CD14-positive monocyte (primary cell): ENCODE measurements at regions not wholly inside any gene's neighbourhood (a gene's known extent, or its start where the extent isn't known, plus 50 kb on each side); places are given as distances from the start of the nearest gene placed in this dataset.
A peak's percentile ranks its signal among the peaks of the same experiment; 100 is the strongest.

ENCODE experiments used
- DNase-seq, 3 donors: peaks; one replicate each; pipeline ENCODE4 v3.0.0-alpha.2; 2011 to 2022
- H2AFZ ChIP-seq: 2 replicates; pipeline ENCODE4 v1.6.0; 2012; ENCODE audit warnings: mild to moderate bottlenecking, low read depth, low read length, inconsistent platforms; ENCODE audit not compliant: insufficient read depth, poor library complexity, severe bottlenecking
- H3K27ac ChIP-seq, 2 donors: 1 replicate in 1 of 2; 2 replicates in 1 of 2; pipeline ENCODE4 v1.5.1; 2012 to 2013; ENCODE audit warnings: low read length in 2 of 2, control low read depth in 1 of 2, inconsistent platforms in 1 of 2, low read depth in 1 of 2, mild to moderate bottlenecking in 1 of 2
- H3K27me3 ChIP-seq, 2 donors: one replicate each; pipeline versions ENCODE4 v1.6.0 to v1.6.1; 2011 to 2013; ENCODE audit warnings: low read length in 2 of 2; ENCODE audit not compliant: control insufficient read depth in 2 of 2, insufficient read depth in 2 of 2
- H3K36me3 ChIP-seq, 2 donors: replicated peaks in 1 of 2; 1 replicate in 1 of 2; 2 replicates in 1 of 2; pipeline versions ENCODE4 v1.5.1 to v1.6.1; 2012 to 2013; ENCODE audit warnings: low read length in 2 of 2, control low read depth in 1 of 2, inconsistent platforms in 1 of 2, mild to moderate bottlenecking in 1 of 2; ENCODE audit not compliant: insufficient read depth in 2 of 2, control insufficient read depth in 1 of 2
- H3K4me1 ChIP-seq, 2 donors: 1 replicate in 1 of 2; 2 replicates in 1 of 2; pipeline versions ENCODE4 v1.5.1 to v1.6.1; 2012 to 2013; ENCODE audit warnings: low read length in 2 of 2, control low read depth in 1 of 2, inconsistent platforms in 1 of 2, mild to moderate bottlenecking in 1 of 2, moderate library complexity in 1 of 2; ENCODE audit not compliant: insufficient read depth in 2 of 2, control insufficient read depth in 1 of 2
- H3K4me2 ChIP-seq: replicated peaks from 2 replicates; pipeline ENCODE3; 2012; ENCODE audit warnings: low read length, moderate library complexity, mild to moderate bottlenecking; ENCODE audit not compliant: poor library complexity, severe bottlenecking; ENCODE audit errors: extremely low read depth
- H3K4me3 ChIP-seq, 3 experiments: fragments of 200-600 bp in 1 of 3; sonication (generic) in 1 of 3; replicated peaks in 1 of 3; 1 replicate in 2 of 3; 2 replicates in 1 of 3; pipeline ENCODE4 v1.5.1; 2011 to 2013; ENCODE audit warnings: low read length in 3 of 3, mild to moderate bottlenecking in 3 of 3, control low read depth in 2 of 3, low read depth in 2 of 3, inconsistent platforms in 1 of 3, moderate library complexity in 1 of 3
- H3K79me2 ChIP-seq: 2 replicates; pipeline ENCODE4 v1.6.0; 2012; ENCODE audit warnings: mild to moderate bottlenecking, control low read depth, inconsistent platforms, low read length, moderate library complexity; ENCODE audit not compliant: insufficient read depth
- H3K9ac ChIP-seq: 2 replicates; pipeline ENCODE4 v1.6.0; 2017; ENCODE audit warnings: low read length, mild to moderate bottlenecking; ENCODE audit not compliant: insufficient read depth, poor library complexity, severe bottlenecking
- H3K9me3 ChIP-seq, 2 donors: replicated peaks in 1 of 2; 1 replicate in 1 of 2; 2 replicates in 1 of 2; pipeline versions ENCODE4 v1.5.1 to v1.6.1; 2012 to 2013; ENCODE audit warnings: low read length in 2 of 2, control low read depth in 1 of 2; ENCODE audit not compliant: control insufficient read depth in 1 of 2, insufficient read depth in 1 of 2
- H4K20me1 ChIP-seq: 2 replicates; pipeline ENCODE4 v1.6.0; 2012; ENCODE audit warnings: mild to moderate bottlenecking, low read length, control low read depth, moderate library complexity; ENCODE audit not compliant: insufficient read depth
- H3K27ac Mint-ChIP-seq, 7 donors: one replicate each; pipeline ENCODE4 v1.8.0; 2020; ENCODE audit warnings: mild to moderate bottlenecking in 7 of 7, mixed read lengths in 7 of 7, moderate library complexity in 6 of 7, inconsistent platforms in 2 of 7
- H3K27me3 Mint-ChIP-seq, 3 donors: one replicate each; pipeline ENCODE4 v1.8.0; 2021 to 2022; ENCODE audit warnings: low read depth in 3 of 3, mild to moderate bottlenecking in 3 of 3, mixed read lengths in 3 of 3, moderate library complexity in 3 of 3, inconsistent platforms in 1 of 3
- H3K36me3 Mint-ChIP-seq, 2 donors: one replicate each; pipeline ENCODE4 v1.8.0; 2020; ENCODE audit warnings: mixed read lengths in 2 of 2, inconsistent platforms in 1 of 2, mild to moderate bottlenecking in 1 of 2
- H3K4me1 Mint-ChIP-seq: one replicate; pipeline ENCODE4 v1.8.0; 2020; ENCODE audit warnings: mild to moderate bottlenecking, mixed read lengths
- H3K4me3 Mint-ChIP-seq, 2 donors: one replicate each; pipeline ENCODE4 v1.8.0; 2020; ENCODE audit warnings: mild to moderate bottlenecking in 2 of 2, mixed read lengths in 2 of 2, moderate library complexity in 1 of 2
- H3K9me3 Mint-ChIP-seq, 7 donors: one replicate each; pipeline ENCODE4 v1.8.0; 2020 to 2022; ENCODE audit warnings: mixed read lengths in 7 of 7, mild to moderate bottlenecking in 6 of 7, moderate library complexity in 6 of 7, inconsistent platforms in 2 of 7
- WGBS: methylation state at CpG from one replicate; pipeline ENCODE4 v1.1.5; 2013; ENCODE audit warnings: missing lambda C conversion rate; ENCODE audit not compliant: insufficient coverage; 5-methylcytosine and 5-hydroxymethylcytosine counted together
- intact Hi-C, 2 donors: fragments of 100-400 bp; cut with micrococcal nuclease; formaldehyde crosslinking; loops; one replicate each; pipeline versions ENCODE4 v1.15.0 to v1.15.1; 2023
- TF ChIP-seq, protein P1 (sequence below): fragments of 200-600 bp; IDR thresholded peaks from one replicate; pipeline ENCODE4 v1.8.0; 2022; ENCODE audit warnings: antibody characterized with exemption, mild to moderate bottlenecking

GRCh38 chr7:73918926-73919693 lies 58.2 kb downstream of the TMEM270 start:
- Histone ChIP-seq H3K4me3 (no peak overlapping the region), H3K4me1 (no peaks in the 10 kb centered on the region), H3K27me3 (no peaks in the 10 kb centered on the region), H3K79me2 (no peaks in the 10 kb centered on the region), H3K9me3 (no peaks in the 10 kb centered on the region), H3K36me3 (no peaks in the 10 kb centered on the region), H4K20me1 (no peaks in the 10 kb centered on the region), H3K27ac (no peak overlapping the region), H2AFZ (no peak overlapping the region), H3K4me2 (no peak overlapping the region), H3K9ac (no peak overlapping the region)
- H3K36me3 Mint-ChIP-seq = no peaks in the 10 kb centered on the region
- H3K9me3 Mint-ChIP-seq = peaks cover 0 to 2% (median 0%) of the 10 kb centered on the region in 7 donors
- no peak for DNase-seq
- H3K27ac Mint-ChIP-seq = peak overlapping the region in 1 of 7 donors; percentile 33
- H3K27me3 Mint-ChIP-seq = peaks cover 6 to 10% (median 7%) of the 10 kb centered on the region in 3 donors
- H3K4me3 Mint-ChIP-seq = no peak overlapping the region
- TF ChIP-seq, protein P1, sequence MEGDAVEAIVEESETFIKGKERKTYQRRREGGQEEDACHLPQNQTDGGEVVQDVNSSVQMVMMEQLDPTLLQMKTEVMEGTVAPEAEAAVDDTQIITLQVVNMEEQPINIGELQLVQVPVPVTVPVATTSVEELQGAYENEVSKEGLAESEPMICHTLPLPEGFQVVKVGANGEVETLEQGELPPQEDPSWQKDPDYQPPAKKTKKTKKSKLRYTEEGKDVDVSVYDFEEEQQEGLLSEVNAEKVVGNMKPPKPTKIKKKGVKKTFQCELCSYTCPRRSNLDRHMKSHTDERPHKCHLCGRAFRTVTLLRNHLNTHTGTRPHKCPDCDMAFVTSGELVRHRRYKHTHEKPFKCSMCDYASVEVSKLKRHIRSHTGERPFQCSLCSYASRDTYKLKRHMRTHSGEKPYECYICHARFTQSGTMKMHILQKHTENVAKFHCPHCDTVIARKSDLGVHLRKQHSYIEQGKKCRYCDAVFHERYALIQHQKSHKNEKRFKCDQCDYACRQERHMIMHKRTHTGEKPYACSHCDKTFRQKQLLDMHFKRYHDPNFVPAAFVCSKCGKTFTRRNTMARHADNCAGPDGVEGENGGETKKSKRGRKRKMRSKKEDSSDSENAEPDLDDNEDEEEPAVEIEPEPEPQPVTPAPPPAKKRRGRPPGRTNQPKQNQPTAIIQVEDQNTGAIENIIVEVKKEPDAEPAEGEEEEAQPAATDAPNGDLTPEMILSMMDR = no peak
- no peaks in the 10 kb centered on the region for H3K4me1 Mint-ChIP-seq
- intact Hi-C loops = no loop called here
- WGBS = 90% methylated on average over 14 of the region's 18 CpGs

DNA sequence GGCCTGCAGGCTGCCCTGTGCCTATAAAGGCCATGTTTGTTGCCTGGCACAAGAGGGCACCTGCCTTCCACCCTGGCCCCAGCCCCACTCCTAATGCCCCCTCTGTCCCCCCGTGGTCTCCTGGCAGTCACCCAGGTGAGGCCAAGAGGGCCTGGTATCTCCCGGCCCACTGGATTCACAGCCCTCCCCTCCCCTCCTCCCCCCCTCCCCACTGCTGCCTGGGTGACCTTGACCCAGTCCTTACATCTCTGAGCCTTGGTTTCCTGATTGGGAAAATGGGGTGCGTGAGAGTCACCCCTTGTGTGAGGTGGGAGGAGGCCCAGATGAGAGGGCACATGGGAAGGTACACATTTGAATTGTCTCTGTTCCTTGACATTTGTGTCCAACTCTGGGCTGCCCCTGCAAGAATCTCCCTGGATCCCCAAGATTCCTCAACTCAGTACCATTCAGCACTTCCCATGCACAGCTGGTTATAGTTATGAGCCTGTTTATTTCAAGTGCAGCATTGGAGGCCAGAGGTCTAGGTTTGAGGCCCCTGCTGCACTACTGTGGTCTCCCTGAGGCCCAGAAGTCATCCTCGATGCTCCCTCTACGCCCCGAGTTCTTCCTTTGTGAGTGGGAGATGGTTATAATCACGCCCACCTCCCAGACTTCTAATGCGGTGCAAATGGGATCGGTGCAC lies 58.9 kb downstream of the TMEM270 start:
- H3K27me3 ChIP-seq = no peaks in the 10 kb centered on the region
- H3K36me3 ChIP-seq = no peaks in the 10 kb centered on the region
- peaks cover 0 to 2% (median 0%) of the 10 kb centered on the region in 7 donors for H3K9me3 Mint-ChIP-seq
- H3K4me1 Mint-ChIP-seq = no peaks in the 10 kb centered on the region
- intact Hi-C loops = no loop called here
- no peaks in the 10 kb centered on the region for H3K36me3 Mint-ChIP-seq
- TF ChIP-seq, protein P1 = no peak
- no peak overlapping the region for H3K4me3 ChIP-seq
- no peak for DNase-seq
- no peaks in the 10 kb centered on the region for H4K20me1 ChIP-seq
- H3K27ac ChIP-seq = no peak overlapping the region
- no CpG with 5 or more reads among the region's 9 CpGs for WGBS
- H3K27ac Mint-ChIP-seq = no peak overlapping the region
- no peaks in the 10 kb centered on the region for H3K9me3 ChIP-seq
- peaks cover 6 to 10% (median 7%) of the 10 kb centered on the region in 3 donors for H3K27me3 Mint-ChIP-seq
- H3K4me1 ChIP-seq = no peaks in the 10 kb centered on the region
- no peak overlapping the region for H3K4me2 ChIP-seq
- H3K9ac ChIP-seq = no peak overlapping the region
- H3K79me2 ChIP-seq = no peaks in the 10 kb centered on the region
- no peak overlapping the region for H3K4me3 Mint-ChIP-seq
- no peak overlapping the region for H2AFZ ChIP-seq
